ENCODE measurements at regions not wholly inside any gene's neighbourhood (a gene's known extent, or its start where the extent isn't known, plus 50 kb on each side); places are given as distances from the start of the nearest gene placed in this dataset.

DNA sequence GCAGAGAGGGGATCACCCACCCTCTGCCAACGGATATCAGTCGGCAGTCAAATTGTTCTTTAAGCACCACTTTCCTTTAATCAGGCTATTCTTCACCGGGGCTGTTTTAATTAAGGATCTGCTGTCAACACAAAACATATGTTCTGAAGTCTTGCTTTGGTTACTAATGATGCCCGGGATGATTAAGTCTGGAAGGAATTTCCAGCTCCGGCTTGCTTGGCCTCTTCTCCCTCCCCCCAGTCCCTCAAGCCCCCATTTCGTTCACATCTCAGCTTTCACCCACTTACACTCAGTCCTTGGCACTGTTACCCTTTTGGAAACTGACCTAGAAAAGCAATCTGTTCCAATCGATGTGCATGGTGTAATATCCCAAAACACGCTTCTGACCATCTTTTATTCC lies 74.7 kb downstream of the MSX2 start:
- POLR2A ChIA-PET, result no interaction called here

DNA sequence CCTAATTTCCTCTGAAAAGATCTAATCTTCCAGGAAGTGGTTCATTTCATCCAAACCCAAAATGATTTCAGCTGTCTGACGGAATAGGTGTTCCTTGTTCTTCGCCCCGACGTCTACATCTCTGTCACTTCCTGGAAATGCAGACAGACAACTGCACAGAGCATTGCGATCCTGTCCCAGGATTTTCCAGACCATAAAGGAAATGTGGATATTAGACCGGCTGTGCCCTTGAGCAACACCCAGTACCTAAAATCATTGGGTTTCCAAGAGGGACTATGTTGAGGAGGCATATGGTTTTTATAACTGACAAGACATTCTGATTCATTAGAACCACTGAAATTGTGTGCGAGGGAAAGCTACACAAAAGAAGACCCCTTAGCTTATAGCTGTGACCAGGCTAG lies 74.2 kb downstream of the MSX2 start:
- H3K4me2 ChIP-seq (ENCODE audit: low read length), result no peak overlapping the region
- no peaks in the 10 kb centered on the region for H4K20me1 ChIP-seq (ENCODE audit: insufficient read depth, low read length)
- BruUV-seq (replicated peaks), result no TSS peak
- TF ChIP-seq EZH2phosphoT487 (IDR thresholded peaks at IDR 0.05; ENCODE audit: borderline replicate concordance, low read depth, low read length), result no peak
- TF ChIP-seq, protein P1, sequence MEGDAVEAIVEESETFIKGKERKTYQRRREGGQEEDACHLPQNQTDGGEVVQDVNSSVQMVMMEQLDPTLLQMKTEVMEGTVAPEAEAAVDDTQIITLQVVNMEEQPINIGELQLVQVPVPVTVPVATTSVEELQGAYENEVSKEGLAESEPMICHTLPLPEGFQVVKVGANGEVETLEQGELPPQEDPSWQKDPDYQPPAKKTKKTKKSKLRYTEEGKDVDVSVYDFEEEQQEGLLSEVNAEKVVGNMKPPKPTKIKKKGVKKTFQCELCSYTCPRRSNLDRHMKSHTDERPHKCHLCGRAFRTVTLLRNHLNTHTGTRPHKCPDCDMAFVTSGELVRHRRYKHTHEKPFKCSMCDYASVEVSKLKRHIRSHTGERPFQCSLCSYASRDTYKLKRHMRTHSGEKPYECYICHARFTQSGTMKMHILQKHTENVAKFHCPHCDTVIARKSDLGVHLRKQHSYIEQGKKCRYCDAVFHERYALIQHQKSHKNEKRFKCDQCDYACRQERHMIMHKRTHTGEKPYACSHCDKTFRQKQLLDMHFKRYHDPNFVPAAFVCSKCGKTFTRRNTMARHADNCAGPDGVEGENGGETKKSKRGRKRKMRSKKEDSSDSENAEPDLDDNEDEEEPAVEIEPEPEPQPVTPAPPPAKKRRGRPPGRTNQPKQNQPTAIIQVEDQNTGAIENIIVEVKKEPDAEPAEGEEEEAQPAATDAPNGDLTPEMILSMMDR (conservative IDR thresholded peaks at IDR 0.05; ENCODE audit: low read length), result no peak
- H3K4me3 ChIP-seq (ENCODE audit: low read depth, low read length, poor library complexity, severe bottlenecking), result no peak overlapping the region
- intact Hi-C loops (cut with micrococcal nuclease; ENCODE audit: unreplicated experiment), result no loop called here
- H3K4me1 ChIP-seq (ENCODE audit: insufficient read depth, low read length, poor library complexity, severe bottlenecking), result no peaks in the 10 kb centered on the region
- no peak overlapping the region for H2AFZ ChIP-seq (ENCODE audit: low read length)
- CTCF ChIA-PET (ENCODE audit: unreplicated experiment), result no interaction called here
- H3K9me3 ChIP-seq (ENCODE audit: low read length), result no peaks in the 10 kb centered on the region
- no peak overlapping the region for H3K27ac ChIP-seq (ENCODE audit: low read depth, low read length, poor library complexity, severe bottlenecking)
- no peak for DNase-seq (ENCODE audit: low spot score)
- no peaks in the 10 kb centered on the region for H3K79me2 ChIP-seq (ENCODE audit: insufficient read depth, low read depth, low read length)
- no peaks in the 10 kb centered on the region for H3K36me3 ChIP-seq (ENCODE audit: insufficient read depth, low read length)
- POLR2A ChIA-PET, result no interaction called here
- no peaks in the 10 kb centered on the region for H3K9me2 ChIP-seq (ENCODE audit: insufficient read depth, low read length)

More for the DNA sequence above, 74.7 kb downstream of the MSX2 start:
- intact Hi-C loops (cut with micrococcal nuclease; ENCODE audit: unreplicated experiment), result no loop called here
- no peak for DNase-seq (ENCODE audit: low spot score)
- TF ChIP-seq, protein P1 (conservative IDR thresholded peaks at IDR 0.05; ENCODE audit: low read length), result no peak
- TF ChIP-seq EZH2phosphoT487 (IDR thresholded peaks at IDR 0.05; ENCODE audit: borderline replicate concordance, low read depth, low read length), result no peak
- no peaks in the 10 kb centered on the region for H3K79me2 ChIP-seq (ENCODE audit: insufficient read depth, low read depth, low read length)
- H3K4me1 ChIP-seq (ENCODE audit: insufficient read depth, low read length, poor library complexity, severe bottlenecking), result no peaks in the 10 kb centered on the region
- H2AFZ ChIP-seq (ENCODE audit: low read length), result no peak overlapping the region
- H3K9me3 ChIP-seq (ENCODE audit: low read length), result no peaks in the 10 kb centered on the region
- no peak overlapping the region for H3K27ac ChIP-seq (ENCODE audit: low read depth, low read length, poor library complexity, severe bottlenecking)
- H4K20me1 ChIP-seq (ENCODE audit: insufficient read depth, low read length), result no peaks in the 10 kb centered on the region
- CTCF ChIA-PET (ENCODE audit: unreplicated experiment), result no interaction called here
- no TSS peak for BruUV-seq (replicated peaks)
- H3K4me3 ChIP-seq (ENCODE audit: low read depth, low read length, poor library complexity, severe bottlenecking), result no peak overlapping the region
- H3K36me3 ChIP-seq (ENCODE audit: insufficient read depth, low read length), result no peaks in the 10 kb centered on the region
- no peaks in the 10 kb centered on the region for H3K9me2 ChIP-seq (ENCODE audit: insufficient read depth, low read length)
- no peak overlapping the region for H3K4me2 ChIP-seq (ENCODE audit: low read length)

DNA sequence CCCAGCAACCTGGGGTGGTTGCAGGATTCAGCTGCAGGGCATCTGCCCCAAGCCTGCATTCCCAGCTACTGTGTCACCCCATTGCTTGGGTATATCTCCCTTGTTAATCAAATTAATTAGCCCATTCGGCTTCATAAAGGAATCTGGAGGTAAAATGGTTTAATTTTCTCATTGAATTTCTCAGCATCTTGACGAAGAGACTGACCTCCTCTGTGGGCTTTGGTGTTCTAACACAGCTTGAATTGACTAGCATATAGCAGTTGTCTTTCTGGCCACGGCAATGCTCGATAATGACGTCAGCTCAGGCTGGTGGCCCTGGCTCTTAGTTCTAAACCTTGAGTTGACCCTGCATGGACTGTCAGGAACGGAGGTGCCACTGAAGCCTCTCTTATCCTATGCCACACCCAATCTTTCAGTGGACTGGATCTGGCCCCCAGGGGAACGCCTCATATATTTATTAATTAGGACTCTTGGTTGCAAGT lies 72.4 kb downstream of the MSX2 start:
- POLR2A ChIA-PET, result interaction anchor here (0.7 kb wide), 1 partner anchor 340 kb away, joined by 5 read pairs; no protein-coding TSS in a partner anchor
- H3K79me2 ChIP-seq (ENCODE audit: insufficient read depth, low read depth, low read length), result no peaks in the 10 kb centered on the region
- no peaks in the 10 kb centered on the region for H4K20me1 ChIP-seq (ENCODE audit: insufficient read depth, low read length)
- DNase-seq (ENCODE audit: low spot score), result no peak
- no peaks in the 10 kb centered on the region for H3K9me3 ChIP-seq (ENCODE audit: low read length)
- no peak overlapping the region for H3K4me3 ChIP-seq (ENCODE audit: low read depth, low read length, poor library complexity, severe bottlenecking)
- no peak overlapping the region for H2AFZ ChIP-seq (ENCODE audit: low read length)
- intact Hi-C loops (cut with micrococcal nuclease; ENCODE audit: unreplicated experiment), result no loop called here
- CTCF ChIA-PET (ENCODE audit: unreplicated experiment), result no interaction called here
- no TSS peak for BruUV-seq (replicated peaks)
- TF ChIP-seq, protein P1 (conservative IDR thresholded peaks at IDR 0.05; ENCODE audit: low read length), result no peak
- no peak overlapping the region for H3K27ac ChIP-seq (ENCODE audit: low read depth, low read length, poor library complexity, severe bottlenecking)
- H3K4me2 ChIP-seq (ENCODE audit: low read length), result no peak overlapping the region
- no peaks in the 10 kb centered on the region for H3K9me2 ChIP-seq (ENCODE audit: insufficient read depth, low read length)
- H3K4me1 ChIP-seq (ENCODE audit: insufficient read depth, low read length, poor library complexity, severe bottlenecking), result no peaks in the 10 kb centered on the region
- H3K36me3 ChIP-seq (ENCODE audit: insufficient read depth, low read length), result no peaks in the 10 kb centered on the region
